ENCODE measurements at regions not wholly inside any gene's neighbourhood (a gene's known extent, or its start where the extent isn't known, plus 50 kb on each side); places are given as distances from the start of the nearest gene placed in this dataset.

DNA sequence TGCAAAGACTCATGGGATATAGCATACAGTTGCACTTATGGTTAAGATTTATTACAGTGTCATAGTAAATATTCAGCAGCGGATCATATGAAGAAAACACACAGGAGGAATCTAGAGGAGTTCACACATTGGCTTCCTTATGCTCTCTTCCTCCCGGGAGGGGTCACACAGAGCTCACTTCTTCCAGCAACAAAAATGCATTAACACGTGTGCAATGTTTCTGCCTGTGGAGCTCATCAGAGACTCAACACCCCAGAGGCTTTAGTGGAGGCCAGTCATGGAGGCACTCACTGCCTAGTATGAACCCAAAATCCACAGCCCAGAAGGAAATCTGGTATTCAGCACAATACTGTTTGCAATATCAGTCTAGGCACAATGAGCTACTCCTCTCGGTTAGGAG is 202.8 kb upstream of the PRSS1 start:
- TF ChIP-seq, protein P1, sequence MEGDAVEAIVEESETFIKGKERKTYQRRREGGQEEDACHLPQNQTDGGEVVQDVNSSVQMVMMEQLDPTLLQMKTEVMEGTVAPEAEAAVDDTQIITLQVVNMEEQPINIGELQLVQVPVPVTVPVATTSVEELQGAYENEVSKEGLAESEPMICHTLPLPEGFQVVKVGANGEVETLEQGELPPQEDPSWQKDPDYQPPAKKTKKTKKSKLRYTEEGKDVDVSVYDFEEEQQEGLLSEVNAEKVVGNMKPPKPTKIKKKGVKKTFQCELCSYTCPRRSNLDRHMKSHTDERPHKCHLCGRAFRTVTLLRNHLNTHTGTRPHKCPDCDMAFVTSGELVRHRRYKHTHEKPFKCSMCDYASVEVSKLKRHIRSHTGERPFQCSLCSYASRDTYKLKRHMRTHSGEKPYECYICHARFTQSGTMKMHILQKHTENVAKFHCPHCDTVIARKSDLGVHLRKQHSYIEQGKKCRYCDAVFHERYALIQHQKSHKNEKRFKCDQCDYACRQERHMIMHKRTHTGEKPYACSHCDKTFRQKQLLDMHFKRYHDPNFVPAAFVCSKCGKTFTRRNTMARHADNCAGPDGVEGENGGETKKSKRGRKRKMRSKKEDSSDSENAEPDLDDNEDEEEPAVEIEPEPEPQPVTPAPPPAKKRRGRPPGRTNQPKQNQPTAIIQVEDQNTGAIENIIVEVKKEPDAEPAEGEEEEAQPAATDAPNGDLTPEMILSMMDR (conservative IDR thresholded peaks at IDR 0.05; ENCODE audit: low read depth, low read length) = no peak
- no peak for TF ChIP-seq EZH2 (IDR thresholded peaks at IDR 0.05; ENCODE audit: borderline replicate concordance, low read depth, low read length, poor library complexity, severe bottlenecking)
